ENCODE measurements at regions not wholly inside any gene's neighbourhood (a gene's known extent, or its start where the extent isn't known, plus 50 kb on each side); places are given as distances from the start of the nearest gene placed in this dataset.
"Not testable (repeated sequence)": the region's sequence is repeated elsewhere in the genome, so short reads cannot be mapped to it uniquely, and the experiment has no call there.

DNA sequence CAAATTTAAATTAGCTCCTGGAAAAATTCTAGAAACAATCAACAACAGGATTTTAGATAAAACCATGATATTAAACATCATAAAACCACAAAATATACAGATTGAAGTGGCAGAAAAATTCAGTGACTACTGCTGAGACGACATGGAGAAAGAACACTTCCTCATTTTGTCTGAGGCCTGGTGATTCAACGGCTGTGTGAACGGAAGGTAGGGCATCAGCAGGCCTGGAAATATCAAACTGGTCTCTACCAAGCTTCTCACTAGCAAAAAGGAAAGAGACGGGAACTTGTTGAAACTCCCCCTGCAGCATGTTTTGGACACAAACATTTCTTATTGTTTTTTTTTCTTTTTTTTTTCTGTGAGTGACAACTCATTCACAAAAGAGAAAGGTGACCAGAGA lies 58.0 kb upstream of the AHI1 start:
- DNase-seq (ENCODE audit: low read depth): no peak
- no peak overlapping the region for H3K4me3 ChIP-seq (ENCODE audit: low read length)
- TF ChIP-seq, protein P1, sequence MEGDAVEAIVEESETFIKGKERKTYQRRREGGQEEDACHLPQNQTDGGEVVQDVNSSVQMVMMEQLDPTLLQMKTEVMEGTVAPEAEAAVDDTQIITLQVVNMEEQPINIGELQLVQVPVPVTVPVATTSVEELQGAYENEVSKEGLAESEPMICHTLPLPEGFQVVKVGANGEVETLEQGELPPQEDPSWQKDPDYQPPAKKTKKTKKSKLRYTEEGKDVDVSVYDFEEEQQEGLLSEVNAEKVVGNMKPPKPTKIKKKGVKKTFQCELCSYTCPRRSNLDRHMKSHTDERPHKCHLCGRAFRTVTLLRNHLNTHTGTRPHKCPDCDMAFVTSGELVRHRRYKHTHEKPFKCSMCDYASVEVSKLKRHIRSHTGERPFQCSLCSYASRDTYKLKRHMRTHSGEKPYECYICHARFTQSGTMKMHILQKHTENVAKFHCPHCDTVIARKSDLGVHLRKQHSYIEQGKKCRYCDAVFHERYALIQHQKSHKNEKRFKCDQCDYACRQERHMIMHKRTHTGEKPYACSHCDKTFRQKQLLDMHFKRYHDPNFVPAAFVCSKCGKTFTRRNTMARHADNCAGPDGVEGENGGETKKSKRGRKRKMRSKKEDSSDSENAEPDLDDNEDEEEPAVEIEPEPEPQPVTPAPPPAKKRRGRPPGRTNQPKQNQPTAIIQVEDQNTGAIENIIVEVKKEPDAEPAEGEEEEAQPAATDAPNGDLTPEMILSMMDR (IDR thresholded peaks at IDR 0.05; ENCODE audit: insufficient read depth, low read depth, low read length, missing control alignments): no peak

- DNase-seq (ENCODE audit: low read depth): no peak
- TF ChIP-seq, protein P1 (IDR thresholded peaks at IDR 0.05; ENCODE audit: insufficient read depth, low read depth, low read length, missing control alignments): no peak
- H3K4me3 ChIP-seq (ENCODE audit: low read length): no peak overlapping the region
Observed at GRCh38 chr6:135557582-135557981, 60.0 kb upstream of the AHI1 start.

DNA sequence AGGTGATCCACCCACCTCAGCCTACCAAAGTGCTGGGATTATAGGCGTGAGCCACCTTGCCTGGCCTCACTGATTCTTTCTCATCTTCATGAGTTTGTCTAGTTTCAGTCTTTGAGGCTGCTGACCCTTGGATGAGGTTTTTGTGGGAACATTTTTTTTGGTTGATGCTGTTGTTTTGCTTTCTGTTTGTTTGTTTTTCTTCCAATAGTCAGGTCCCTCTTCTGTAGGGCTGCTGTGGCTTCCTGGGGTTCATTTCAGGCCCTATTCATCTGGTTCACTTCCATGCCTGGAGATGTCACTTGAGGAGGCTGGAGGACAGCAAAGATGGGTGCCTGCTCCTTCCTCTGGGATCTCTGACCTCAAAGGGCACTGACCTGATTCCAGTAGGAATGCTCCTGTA lies 68.1 kb upstream of the AHI1 start:
- H3K4me3 ChIP-seq (ENCODE audit: low read length); DNase-seq (ENCODE audit: low read depth): not testable (repeated sequence)

DNA sequence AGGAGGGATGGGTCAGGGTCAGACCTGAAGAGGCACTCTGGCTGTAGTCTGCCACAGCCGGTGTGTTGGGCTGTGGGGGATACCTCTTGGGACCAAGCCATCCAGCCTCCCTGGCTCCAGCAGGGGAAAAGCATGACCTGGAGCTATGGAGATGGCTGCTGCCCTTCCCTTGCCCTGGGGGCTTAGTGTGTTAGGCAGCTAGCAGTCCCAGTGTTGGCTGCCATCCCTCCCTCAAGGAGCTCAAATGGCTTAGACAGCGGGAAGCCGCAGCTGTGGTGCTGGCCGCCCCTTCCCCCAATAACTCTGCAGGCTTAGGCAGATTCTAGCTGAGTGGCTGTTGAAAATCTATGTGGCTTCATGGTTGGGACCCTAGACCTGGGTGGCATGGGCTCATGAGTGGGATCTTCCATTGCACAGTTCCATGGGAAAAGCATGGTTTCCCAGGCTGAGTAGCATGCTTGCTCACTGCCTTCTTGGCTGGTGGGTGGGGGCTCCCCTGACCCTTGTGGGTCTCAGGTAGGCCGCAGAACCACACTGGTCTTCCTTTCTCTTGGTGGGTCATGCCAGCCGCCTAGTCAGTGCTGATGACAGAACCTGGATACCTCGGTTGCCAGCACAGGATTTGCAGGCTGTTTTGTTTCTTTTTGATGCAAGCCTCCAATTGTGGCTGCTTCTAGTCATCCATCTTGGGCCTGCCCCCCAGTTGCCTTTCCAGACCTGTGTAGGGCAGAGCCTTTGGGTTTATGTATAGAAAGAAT lies 69.0 kb upstream of the AHI1 start:
- no peak for DNase-seq (ENCODE audit: low read depth)
- TF ChIP-seq, protein P1 (IDR thresholded peaks at IDR 0.05; ENCODE audit: insufficient read depth, low read depth, low read length, missing control alignments): no peak

GRCh38 chr6:135567375-135568083 lies 70.0 kb upstream of the AHI1 start:
- DNase-seq (ENCODE audit: low read depth): no peak
- no peak overlapping the region for H3K4me3 ChIP-seq (ENCODE audit: low read length)
- TF ChIP-seq, protein P1 (IDR thresholded peaks at IDR 0.05; ENCODE audit: insufficient read depth, low read depth, low read length, missing control alignments): no peak

More for the DNA sequence above, 69.0 kb upstream of the AHI1 start:
- no peak overlapping the region for H3K4me3 ChIP-seq (ENCODE audit: low read length)

GRCh38 chr6:135568379-135568778 lies 70.8 kb upstream of the AHI1 start:
- TF ChIP-seq, protein P1 (IDR thresholded peaks at IDR 0.05; ENCODE audit: insufficient read depth, low read depth, low read length, missing control alignments): no peak
- no peak overlapping the region for H3K4me3 ChIP-seq (ENCODE audit: low read length)
- DNase-seq (ENCODE audit: low read depth): no peak

DNA sequence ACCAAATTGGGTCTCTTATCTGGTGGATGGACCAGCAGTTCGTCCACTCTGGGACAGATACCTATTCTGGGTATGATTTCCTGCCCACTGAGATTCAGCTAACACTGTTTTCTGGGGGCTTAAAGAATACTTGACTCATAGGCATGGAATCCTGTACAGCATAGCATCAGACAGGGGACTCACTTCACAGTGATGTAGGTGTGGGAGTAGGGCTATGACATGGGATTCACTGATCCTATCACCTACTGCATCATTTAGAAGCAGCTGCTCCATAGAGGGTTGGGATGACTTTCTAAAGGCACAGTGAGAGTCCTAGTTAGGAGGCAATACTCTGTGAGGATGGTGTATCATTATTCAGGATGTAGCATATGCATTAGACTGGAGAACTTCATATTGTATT lies 74.5 kb upstream of the AHI1 start:
- no peak overlapping the region for H3K4me3 ChIP-seq (ENCODE audit: low read length)
- TF ChIP-seq, protein P1 (IDR thresholded peaks at IDR 0.05; ENCODE audit: insufficient read depth, low read depth, low read length, missing control alignments): no peak
- no peak for DNase-seq (ENCODE audit: low read depth)

Measured in epithelial cell of esophagus (primary cell).